ENCODE measurements at regions not wholly inside any gene's neighbourhood (a gene's known extent, or its start where the extent isn't known, plus 50 kb on each side); places are given as distances from the start of the nearest gene placed in this dataset.

- DNase-seq = no peak
These were observed 114.1 kb downstream of the ICOS start for GRCh38 chr2:204050681-204051080.

DNA sequence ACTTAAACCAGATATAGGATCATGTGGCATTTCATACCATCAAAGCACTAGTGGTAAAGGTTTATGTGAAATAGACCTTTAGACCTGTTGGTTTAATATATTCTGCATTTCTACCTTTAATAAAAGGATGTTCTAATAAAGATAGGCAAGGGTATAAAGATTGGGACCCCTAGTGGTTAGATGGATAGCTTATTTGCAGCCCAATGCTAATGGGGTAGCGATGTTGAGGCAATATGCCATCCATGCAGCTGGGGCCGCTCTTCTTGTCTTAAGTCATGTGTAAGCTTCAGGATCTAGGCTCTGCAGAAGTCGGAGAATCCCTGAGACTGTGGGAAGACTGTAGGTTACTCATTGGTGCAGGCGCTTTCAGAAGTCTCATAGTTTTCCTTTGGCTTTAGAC is 114.9 kb downstream of the ICOS start:
- no peak for DNase-seq

DNA sequence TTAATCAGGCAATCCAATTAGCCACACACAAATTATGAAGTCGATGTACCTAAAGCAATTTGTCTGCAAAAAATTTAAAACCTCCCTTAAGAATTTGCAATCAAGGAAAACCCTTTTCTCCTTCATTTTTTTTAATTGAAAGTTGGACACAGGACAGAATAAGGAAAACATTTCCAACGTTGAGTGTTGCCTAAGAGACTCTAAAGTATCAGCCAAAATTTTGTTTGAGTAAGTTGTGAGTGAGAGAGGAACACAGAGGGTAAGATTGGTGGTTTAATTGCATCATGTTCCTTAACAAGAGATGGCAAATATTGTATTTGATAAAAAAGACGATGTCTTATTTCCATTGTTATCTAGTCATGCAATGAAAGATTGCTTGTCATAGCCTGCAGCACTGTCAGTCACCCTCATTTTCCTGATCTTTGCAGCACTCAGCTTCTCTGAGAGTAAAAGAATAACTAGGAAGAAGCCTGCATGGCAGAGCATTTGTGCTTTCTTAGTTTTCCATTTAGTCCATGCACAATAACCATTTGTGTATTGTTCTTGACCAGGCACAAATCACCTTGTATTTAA is 115.5 kb downstream of the ICOS start:
- no peak for DNase-seq

GRCh38 chr2:204059016-204059415 is 122.5 kb downstream of the ICOS start:
- DNase-seq = no peak

DNA sequence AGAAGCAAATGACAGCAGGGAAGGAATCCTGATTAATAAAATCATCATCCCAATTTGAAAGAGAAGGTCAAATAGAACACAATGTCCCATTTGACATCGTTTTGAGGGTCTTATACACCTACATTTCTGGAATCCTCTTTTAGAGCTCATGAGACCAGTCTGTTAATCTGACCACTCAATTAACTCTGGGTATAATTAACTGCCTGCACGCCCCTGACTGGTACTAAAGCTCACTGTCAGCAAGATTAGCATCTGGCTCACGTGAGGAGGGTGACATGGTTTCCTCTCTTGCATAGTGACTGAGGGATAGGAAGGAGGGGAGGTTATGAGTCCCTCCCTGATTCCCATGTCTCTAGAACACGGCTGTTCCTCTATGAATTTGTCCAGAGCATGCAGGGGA is 124.3 kb downstream of the ICOS start:
- DNase-seq = no peak

- DNase-seq = no peak
These were observed 124.7 kb downstream of the ICOS start for GRCh38 chr2:204061241-204061640.

GRCh38 chr2:204064119-204064518 is 127.6 kb downstream of the ICOS start:
- no peak for DNase-seq

- DNase-seq = no peak
These were observed 129.0 kb downstream of the ICOS start for GRCh38 chr2:204065566-204065965.

DNA sequence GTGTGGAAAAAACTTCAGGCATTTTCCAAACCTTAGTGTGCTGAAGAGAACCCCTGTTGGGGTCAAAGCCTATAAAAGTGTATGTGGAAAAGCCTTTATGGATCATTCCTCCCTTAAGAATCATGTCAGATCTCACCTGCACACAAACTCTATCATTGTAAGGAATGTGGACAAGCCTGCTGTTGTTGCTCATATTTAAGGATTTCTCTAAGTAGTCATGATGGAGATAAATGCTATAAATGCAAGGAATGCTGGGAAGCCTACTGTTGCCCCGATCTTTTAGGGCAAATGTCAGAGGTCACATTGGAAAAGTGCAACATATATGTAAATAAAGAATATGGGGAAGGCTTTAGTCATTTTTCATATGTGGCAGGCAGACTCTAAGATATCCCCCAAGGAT is 129.5 kb downstream of the ICOS start:
- DNase-seq = no peak

- no peak for DNase-seq
These were observed 133.2 kb downstream of the ICOS start for GRCh38 chr2:204069804-204070203.

GRCh38 chr2:204072443-204073324 is 136.1 kb downstream of the ICOS start:
- peak in 3 of 4 experiments; percentile 6 to 44 (median 43) for DNase-seq

GRCh38 chr2:204074456-204074855 is 137.9 kb downstream of the ICOS start:
- no peak for DNase-seq

DNA sequence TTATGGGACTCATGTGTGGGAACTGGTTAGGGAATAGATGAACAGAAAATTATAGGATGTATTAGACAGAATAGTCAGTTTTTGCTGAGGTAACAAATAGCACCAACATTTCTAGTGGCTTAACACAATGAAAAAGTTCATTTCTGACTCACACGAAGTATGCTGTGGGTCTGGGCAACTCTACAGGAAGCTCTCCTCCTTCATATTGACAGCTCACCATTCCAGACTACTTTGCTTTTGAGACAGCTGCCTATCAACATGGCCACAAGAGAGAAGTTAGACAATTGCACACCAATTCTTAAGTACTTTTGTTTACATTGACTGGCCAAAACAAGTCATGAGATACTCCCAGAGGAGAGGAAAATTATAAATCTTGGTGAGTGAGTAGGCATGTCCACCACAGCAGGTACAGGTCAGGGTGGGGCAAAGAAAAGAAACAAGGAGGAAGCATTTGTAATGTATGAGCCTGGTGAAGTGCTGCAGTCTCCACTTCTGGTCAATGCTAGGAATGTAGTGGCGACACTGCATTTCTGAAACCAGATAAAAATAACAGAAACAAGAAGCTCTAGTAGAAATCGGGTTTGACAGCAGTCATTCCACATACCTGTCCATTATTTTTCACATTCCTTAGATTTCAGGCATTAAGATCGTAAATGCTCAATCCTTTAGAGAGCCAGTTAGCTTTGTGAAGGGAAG is 141.6 kb downstream of the ICOS start:
- DNase-seq = no peak

- no peak for DNase-seq
These were observed 145.2 kb downstream of the ICOS start for GRCh38 chr2:204081487-204082425.

DNA sequence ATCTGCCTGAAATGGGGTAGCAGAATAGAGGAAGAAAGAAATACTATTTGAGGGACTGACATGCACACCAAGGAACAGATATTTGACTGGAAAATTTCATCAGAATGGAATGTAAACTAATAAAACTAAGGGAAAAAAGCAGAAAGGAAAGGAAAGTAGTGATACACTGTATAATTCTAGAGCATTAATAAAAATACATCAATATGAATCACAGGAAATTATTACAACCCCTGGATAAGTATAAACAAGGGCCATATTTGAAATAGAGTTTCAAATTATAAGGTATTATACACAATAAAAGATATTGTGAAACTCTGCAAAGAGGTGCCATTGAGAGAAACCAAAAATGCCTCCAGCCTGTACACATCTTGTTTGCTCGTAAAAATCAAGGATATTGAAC is 149.6 kb downstream of the ICOS start:
- no peak for DNase-seq

- DNase-seq = no peak
These were observed 152.5 kb downstream of the ICOS start for GRCh38 chr2:204089105-204089504.

GRCh38 chr2:204089574-204089973 is 153.0 kb downstream of the ICOS start:
- DNase-seq = no peak

- no peak for DNase-seq
These were observed 153.5 kb downstream of the ICOS start for GRCh38 chr2:204090021-204090420.

- no peak for DNase-seq
These were observed 168.2 kb downstream of the ICOS start for GRCh38 chr2:204104811-204105210.

GRCh38 chr2:204108330-204108751 is 171.8 kb downstream of the ICOS start:
- DNase-seq = peak in 1 of 4 experiments; percentile 18

DNA sequence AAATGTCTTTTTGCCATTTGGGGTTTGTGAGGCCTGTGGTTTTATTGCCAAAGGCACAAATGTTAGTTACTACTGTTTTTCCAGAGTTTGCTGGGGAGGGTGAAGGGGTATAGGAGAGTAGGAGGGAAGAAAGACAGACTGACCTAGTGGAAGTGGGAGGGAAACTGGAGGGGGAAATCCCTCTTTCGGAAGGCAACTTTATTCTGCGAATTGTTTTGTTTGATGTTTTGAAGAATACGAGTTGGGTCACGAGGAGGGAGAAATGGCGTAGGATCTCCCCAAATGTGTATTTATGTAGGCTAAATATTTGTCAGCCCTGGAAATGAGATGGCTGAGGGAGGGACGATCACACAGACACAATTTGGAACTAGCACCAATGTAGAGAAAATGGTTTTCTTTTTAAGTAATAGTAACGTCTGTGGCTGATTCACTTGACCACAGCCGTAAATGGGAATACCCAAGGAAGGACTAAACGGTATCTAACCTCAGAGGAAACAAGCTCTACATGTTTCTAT is 172.3 kb downstream of the ICOS start:
- DNase-seq = no peak

DNA sequence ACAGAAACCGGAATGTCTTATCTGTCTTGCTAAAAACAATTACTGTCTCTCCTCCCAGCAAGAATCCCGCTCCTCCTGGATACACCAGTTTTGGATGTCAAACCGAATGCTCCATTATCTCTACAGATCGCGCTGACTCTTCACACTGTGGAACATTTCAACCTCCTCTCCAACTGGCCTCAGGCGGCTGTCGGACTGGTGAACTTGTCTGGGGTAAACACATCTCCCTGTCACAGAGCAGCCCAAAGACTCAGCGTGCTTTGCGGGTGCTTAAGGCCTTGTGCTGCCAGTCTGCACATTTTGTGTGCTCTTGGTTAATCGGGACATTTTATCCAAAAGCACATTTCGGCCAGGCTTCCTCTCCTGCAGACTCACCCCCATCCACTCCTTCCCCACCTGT is 173.1 kb downstream of the ICOS start:
- DNase-seq = no peak
